Panc1 (cell line): ENCODE measurements at regions not wholly inside any gene's neighbourhood (a gene's known extent, or its start where the extent isn't known, plus 50 kb on each side); places are given as distances from the start of the nearest gene placed in this dataset.

ENCODE experiments used
- ATAC-seq: fragments of 200-7000 bp; cut with Tn5 transposase; 2 replicates; pipeline ENCODE4 v1.9.1; 2020; ENCODE audit warnings: mild to moderate bottlenecking, moderate library complexity
- BruUV-seq: library from RNA; stranded (reverse); fragments of 400-500 nt; replicated peaks from 2 replicates; lab custom pipeline; 2021; lab: Mats Ljungman, UMichigan
- CTCF ChIA-PET: fragments of 300-600 bp; sonication (Branson Sonifier 250); formaldehyde crosslinking; loops from one replicate; lab custom pipeline; 2022; ENCODE audit warnings: antibody characterized with exemption; lab: Charles Lee
- POLR2A ChIA-PET: fragments of 300-600 bp; sonication (Branson Sonifier 250); formaldehyde crosslinking; loops from one replicate; lab custom pipeline; 2022; ENCODE audit warnings: antibody characterized with exemption; lab: Charles Lee
- DNase-seq: peaks from one replicate; pipeline ENCODE4 v3.0.0-alpha.2; 2010; ENCODE audit warnings: low read depth, low spot score
- H3K27ac ChIP-seq: 2 replicates; pipeline ENCODE4 v1.5.1; 2011; ENCODE audit warnings: mild to moderate bottlenecking, low read length, inconsistent platforms
- H3K27me3 ChIP-seq: fragments of 200-500 bp; sonication (Bioruptor generic); 2 replicates; pipeline ENCODE4 v1.6.0; 2014; ENCODE audit warnings: low read length, inconsistent platforms; ENCODE audit not compliant: control insufficient read depth, insufficient read depth
- H3K36me3 ChIP-seq: fragments of 200-500 bp; sonication (Bioruptor generic); 2 replicates; pipeline ENCODE4 v1.5.1; 2014; ENCODE audit warnings: inconsistent platforms, mild to moderate bottlenecking, low read length, moderate library complexity; ENCODE audit not compliant: control insufficient read depth, insufficient read depth
- H3K4me1 ChIP-seq: 2 replicates; pipeline ENCODE4 v1.5.1; 2011; ENCODE audit warnings: inconsistent platforms, mild to moderate bottlenecking, low read length, moderate library complexity; ENCODE audit not compliant: control insufficient read depth, insufficient read depth
- H3K4me3 ChIP-seq, 2 experiments: 2 replicates each; pipeline ENCODE4 v1.5.1; 2011 to 2012; ENCODE audit warnings: low read depth in 2 of 2, low read length in 2 of 2, mild to moderate bottlenecking in 2 of 2, inconsistent platforms in 1 of 2, moderate library complexity in 1 of 2
- H3K9me3 ChIP-seq: fragments of 200-500 bp; sonication (Bioruptor generic); 2 replicates; pipeline ENCODE4 v1.5.1; 2014; ENCODE audit warnings: low read depth, mild to moderate bottlenecking, inconsistent platforms, low read length, moderate library complexity; ENCODE audit not compliant: control insufficient read depth, insufficient read depth
- CTCF ChIP-seq: fragments of 450-650 bp; IDR thresholded peaks from 2 replicates; pipeline ENCODE4 v1.5.1; 2017; ENCODE audit warnings: mild to moderate bottlenecking
- POLR2AphosphoS5 ChIP-seq: IDR thresholded peaks from 2 replicates; pipeline ENCODE4 v1.6.1; 2012; ENCODE audit warnings: mild to moderate bottlenecking, low read depth, low read length, moderate library complexity
- REST ChIP-seq, 2 experiments: IDR thresholded peaks; 2 replicates each; pipeline ENCODE4 v1.6.1; 2011 to 2012; ENCODE audit warnings: low read depth in 2 of 2, control low read depth in 1 of 2, low read length in 1 of 2, mild to moderate bottlenecking in 1 of 2, moderate library complexity in 1 of 2; ENCODE audit not compliant: insufficient read depth in 1 of 2
- SIN3A ChIP-seq: IDR thresholded peaks from 2 replicates; pipeline ENCODE4 v1.6.1; 2012; ENCODE audit warnings: low read depth, mild to moderate bottlenecking, low read length, moderate library complexity, borderline replicate concordance; ENCODE audit not compliant: insufficient read depth
- TCF7L2 ChIP-seq: IDR thresholded peaks from 2 replicates; pipeline ENCODE4 v1.6.1; 2011; ENCODE audit warnings: mild to moderate bottlenecking, low read depth, low read length, inconsistent platforms
- in situ Hi-C: cut with HindIII; loops from 2 replicates; pipeline ENCODE4 v1.10.0; 2016; ENCODE audit warnings: low sequenced_read_pairs, low pct_unique_long_range_greater_than_20kb
- intact Hi-C: fragments of 100-400 bp; cut with micrococcal nuclease; formaldehyde crosslinking; loops from one replicate; pipeline ENCODE4 v1.10.0; 2022; ENCODE audit not compliant: unreplicated experiment

- ChIA-PET CTCF (no interaction called here), POLR2A (no interaction called here)
- TF ChIP-seq POLR2AphosphoS5, result no peak
- no peak for TF ChIP-seq SIN3A
- TF ChIP-seq TCF7L2, result no peak
- no peak for TF ChIP-seq CTCF
- no peak for TF ChIP-seq REST (IDR thresholded peaks at IDR 0.05; ENCODE audit: insufficient read depth in 1 of 2, low read depth in 2 of 2, low read length in 1 of 2)
- H3K27ac ChIP-seq, result no peak overlapping the region
- no peaks in the 10 kb centered on the region for H3K9me3 ChIP-seq
- H3K4me3 ChIP-seq, result no peak overlapping the region
- DNase-seq (no peak), ATAC-seq (no peak)
- no TSS peak for BruUV-seq
- peaks cover 4% of the 10 kb centered on the region; the same call in 1 of the 2 replicates for H3K4me1 ChIP-seq
- no peaks in the 10 kb centered on the region; the same call in 1 of the 2 replicates for H3K36me3 ChIP-seq
- intact Hi-C loops, result no loop called here
- no peaks in the 10 kb centered on the region for H3K27me3 ChIP-seq
- in situ Hi-C loops, result no loop called here
Measured at GRCh38 chr20:19934792-19935491, 82.2 kb upstream of the NAA20 start.

GRCh38 chr20:19935842-19936241, 81.3 kb upstream of the NAA20 start:
- POLR2A ChIA-PET, result no interaction called here
- no peaks in the 10 kb centered on the region; the same call in 1 of the 2 replicates for H3K36me3 ChIP-seq
- H3K4me1 ChIP-seq, result peaks cover 4% of the 10 kb centered on the region; the same call in 1 of the 2 replicates
- ATAC-seq (no peak), DNase-seq (no peak)
- no peaks in the 10 kb centered on the region for H3K27me3 ChIP-seq
- CTCF ChIA-PET, result no interaction called here
- in situ Hi-C loops (no loop called here), intact Hi-C loops (no loop called here)
- no peak overlapping the region for H3K4me3 ChIP-seq
- no TSS peak for BruUV-seq
- TF ChIP-seq CTCF, result no peak
- TF ChIP-seq SIN3A, result no peak
- no peak for TF ChIP-seq TCF7L2
- TF ChIP-seq REST (IDR thresholded peaks at IDR 0.05; ENCODE audit: insufficient read depth in 1 of 2, low read depth in 2 of 2, low read length in 1 of 2), result no peak
- TF ChIP-seq POLR2AphosphoS5, result no peak
- no peak overlapping the region for H3K27ac ChIP-seq
- H3K9me3 ChIP-seq, result no peaks in the 10 kb centered on the region
